T47D (cell line): ENCODE measurements at regions not wholly inside any gene's neighbourhood (a gene's known extent, or its start where the extent isn't known, plus 50 kb on each side); places are given as distances from the start of the nearest gene placed in this dataset.

Experiments used
- DNase-seq, 2 experiments: peaks; one replicate each; pipeline versions ENCODE4 v3.0.0 to v3.0.0-alpha.2; 2011 to 2012; ENCODE audit warnings: low read depth in 1 of 2, low spot score in 1 of 2
- JUND ChIP-seq: IDR thresholded peaks from 2 replicates; pipeline ENCODE4 v1.6.1; 2012; ENCODE audit warnings: low read depth
- in situ Hi-C: cut with HindIII; loops from 2 replicates; pipeline ENCODE4 v1.10.0; 2016; ENCODE audit warnings: low sequenced_read_pairs, low pct_unique_long_range_greater_than_20kb

GRCh38 chr14:98348505-98348904 lies 923.5 kb downstream of the BCL11B start:
- no peak for DNase-seq
- in situ Hi-C loops, result no loop called here
- no peak for TF ChIP-seq JUND

GRCh38 chr14:98350213-98350612 lies 921.8 kb downstream of the BCL11B start:
- no peak for DNase-seq
- TF ChIP-seq JUND, result no peak
- in situ Hi-C loops, result no loop called here

- no peak for TF ChIP-seq JUND
These were observed 907.0 kb downstream of the BCL11B start for GRCh38 chr14:98364961-98365360.

GRCh38 chr14:98366429-98366828 lies 905.6 kb downstream of the BCL11B start:
- no peak for TF ChIP-seq JUND
- DNase-seq, result no peak
- in situ Hi-C loops, result no loop called here

More at GRCh38 chr14:98364961-98365360, 907.0 kb downstream of the BCL11B start:
- in situ Hi-C loops, result no loop called here
- no peak for DNase-seq

DNA sequence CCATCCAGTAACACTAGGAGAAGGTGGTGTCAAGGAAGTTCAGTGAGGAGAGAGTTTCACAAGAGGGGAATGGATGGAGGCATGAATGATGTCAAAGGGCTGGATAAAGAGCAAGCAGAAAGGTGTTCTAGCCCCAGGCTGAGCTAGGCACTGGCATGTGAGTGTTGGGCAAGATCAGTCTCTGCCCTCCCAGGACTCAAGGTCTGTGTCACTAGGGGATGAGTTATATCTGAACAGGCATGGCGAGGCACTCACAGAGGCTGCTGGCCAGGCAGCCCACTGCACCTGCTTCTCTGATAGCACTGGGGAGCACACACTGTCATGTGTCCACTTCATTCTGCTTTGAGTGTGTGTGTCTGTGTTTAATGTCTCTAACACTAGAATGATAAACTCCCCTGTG lies 903.8 kb downstream of the BCL11B start:
- no peak for TF ChIP-seq JUND
- in situ Hi-C loops, result no loop called here

DNA sequence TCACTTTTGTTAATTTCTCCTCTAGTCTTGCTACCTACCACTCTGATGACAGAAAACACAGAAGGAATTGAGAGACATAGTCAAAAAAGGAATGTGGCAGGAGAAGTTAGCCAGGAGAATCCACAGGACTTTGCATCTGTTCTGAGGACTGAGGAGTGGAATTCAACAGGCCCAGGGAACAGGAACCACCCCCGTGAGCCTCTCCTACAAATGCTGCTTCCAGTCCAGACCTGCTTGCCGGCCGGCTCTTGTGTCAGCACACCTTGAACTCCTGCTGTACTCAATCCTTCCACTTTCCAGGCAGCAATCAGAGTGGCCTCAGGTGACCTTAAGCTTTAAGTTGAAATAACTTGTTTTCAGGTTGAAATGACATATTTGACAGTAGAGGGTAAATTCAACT lies 903.1 kb downstream of the BCL11B start:
- no peak for DNase-seq
- no peak for TF ChIP-seq JUND
- in situ Hi-C loops, result no loop called here

More for the DNA sequence above, 903.8 kb downstream of the BCL11B start:
- no peak for DNase-seq

- DNase-seq, result no peak
- in situ Hi-C loops, result no loop called here
- no peak for TF ChIP-seq JUND
These were observed 902.7 kb downstream of the BCL11B start for GRCh38 chr14:98369344-98369743.

- in situ Hi-C loops, result no loop called here
- TF ChIP-seq JUND, result no peak
- DNase-seq, result no peak
These were observed 901.6 kb downstream of the BCL11B start for GRCh38 chr14:98370352-98370751.

DNA sequence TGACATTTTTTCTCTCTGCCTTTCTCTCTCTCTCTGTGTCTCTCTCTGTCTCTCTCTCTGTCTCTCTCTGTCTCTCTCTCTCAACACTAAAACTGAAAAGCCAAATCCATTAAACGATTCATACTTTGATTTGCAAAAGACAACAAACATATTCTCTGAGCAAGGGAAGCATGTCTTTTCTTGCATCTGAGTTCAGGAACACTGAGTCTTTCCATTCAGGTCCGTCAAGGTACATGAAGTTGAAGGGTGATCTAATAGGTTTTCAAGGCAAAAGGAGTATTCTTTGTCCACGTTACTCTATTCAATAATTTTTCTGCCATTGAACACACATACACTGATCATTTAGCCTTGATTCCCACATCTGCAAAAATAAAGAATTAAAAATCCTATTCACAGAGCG lies 900.9 kb downstream of the BCL11B start:
- no peak for TF ChIP-seq JUND
- in situ Hi-C loops, result no loop called here
- no peak for DNase-seq

GRCh38 chr14:98374136-98374535 lies 897.9 kb downstream of the BCL11B start:
- no peak for TF ChIP-seq JUND
- DNase-seq, result no peak
- in situ Hi-C loops, result no loop called here

- no peak for DNase-seq
- TF ChIP-seq JUND, result no peak
- in situ Hi-C loops, result no loop called here
These were observed 896.4 kb downstream of the BCL11B start for GRCh38 chr14:98375566-98375965.

- no peak for TF ChIP-seq JUND
- in situ Hi-C loops, result no loop called here
- DNase-seq, result no peak
These were observed 892.2 kb downstream of the BCL11B start for GRCh38 chr14:98379830-98380229.

- in situ Hi-C loops, result no loop called here
- no peak for DNase-seq
- no peak for TF ChIP-seq JUND
These were observed 889.3 kb downstream of the BCL11B start for GRCh38 chr14:98382662-98383061.

GRCh38 chr14:98385851-98386250 lies 886.1 kb downstream of the BCL11B start:
- no peak for TF ChIP-seq JUND
- in situ Hi-C loops, result no loop called here

GRCh38 chr14:98391061-98391460 lies 880.9 kb downstream of the BCL11B start:
- DNase-seq, result no peak
- TF ChIP-seq JUND, result no peak
- in situ Hi-C loops, result no loop called here

More at GRCh38 chr14:98385851-98386250, 886.1 kb downstream of the BCL11B start:
- no peak for DNase-seq
